GM18858 (cell line): ENCODE measurements at regions not wholly inside any gene's neighbourhood (a gene's known extent, or its start where the extent isn't known, plus 50 kb on each side); places are given as distances from the start of the nearest gene placed in this dataset.
A peak's percentile ranks its signal among the peaks of the same experiment; 100 is the strongest.

ENCODE experiments used
- ATAC-seq: cut with Tn5 transposase; IDR thresholded peaks from one replicate; pipeline ENCODE4 v1.9.1; 2021; ENCODE audit not compliant: unreplicated experiment

GRCh38 chr3:167895684-167896083 is 160.2 kb downstream of the SERPINI1 start:
- ATAC-seq: no peak

GRCh38 chr3:167895178-167895577 is 159.7 kb downstream of the SERPINI1 start:
- no peak for ATAC-seq

- ATAC-seq: no peak
Observed at GRCh38 chr3:167892205-167892604, 156.7 kb downstream of the SERPINI1 start.

DNA sequence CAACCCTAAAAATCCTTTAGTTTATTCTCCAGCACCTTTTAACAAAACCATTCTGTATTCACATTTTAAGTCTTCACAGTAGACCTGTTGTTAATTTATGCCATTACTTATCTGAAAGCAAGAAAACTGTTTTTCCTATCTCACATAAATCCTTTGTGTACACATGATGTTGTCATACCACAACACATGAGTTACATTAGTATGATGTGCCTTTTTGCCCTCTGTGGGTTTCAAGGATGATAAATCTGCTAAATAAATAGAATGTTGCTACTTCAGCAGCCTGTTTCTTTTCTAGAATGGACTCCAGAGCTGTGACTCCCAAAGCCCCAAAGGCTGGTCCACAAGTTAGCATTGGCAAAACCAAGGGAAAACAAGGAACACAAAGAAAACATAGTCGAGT is 151.6 kb downstream of the SERPINI1 start:
- ATAC-seq: no peak

GRCh38 chr3:167886690-167887089 is 151.2 kb downstream of the SERPINI1 start:
- ATAC-seq: no peak

DNA sequence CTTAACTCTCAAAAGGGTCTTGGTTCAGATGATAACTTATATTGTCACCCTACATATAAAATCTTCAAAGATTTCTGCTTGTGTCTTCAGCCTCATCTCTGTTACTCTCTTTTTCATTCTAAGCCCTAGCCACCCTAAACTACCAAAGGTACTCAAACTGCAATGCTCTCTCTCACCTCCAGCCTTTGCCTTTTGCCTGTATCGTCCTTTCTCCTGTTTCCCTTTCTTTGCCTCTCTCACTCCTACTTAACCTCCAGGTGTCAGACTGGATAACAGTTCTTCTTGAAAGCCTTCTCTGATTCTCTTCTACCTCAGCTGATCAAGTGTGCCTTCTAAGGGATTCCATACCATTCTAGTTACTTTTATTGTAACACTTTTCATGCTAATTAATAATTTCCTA is 149.8 kb downstream of the SERPINI1 start:
- no peak for ATAC-seq

- no peak for ATAC-seq
Observed at GRCh38 chr3:167884481-167884880, 149.0 kb downstream of the SERPINI1 start.

GRCh38 chr3:167883452-167883851 is 147.9 kb downstream of the SERPINI1 start:
- no peak for ATAC-seq

DNA sequence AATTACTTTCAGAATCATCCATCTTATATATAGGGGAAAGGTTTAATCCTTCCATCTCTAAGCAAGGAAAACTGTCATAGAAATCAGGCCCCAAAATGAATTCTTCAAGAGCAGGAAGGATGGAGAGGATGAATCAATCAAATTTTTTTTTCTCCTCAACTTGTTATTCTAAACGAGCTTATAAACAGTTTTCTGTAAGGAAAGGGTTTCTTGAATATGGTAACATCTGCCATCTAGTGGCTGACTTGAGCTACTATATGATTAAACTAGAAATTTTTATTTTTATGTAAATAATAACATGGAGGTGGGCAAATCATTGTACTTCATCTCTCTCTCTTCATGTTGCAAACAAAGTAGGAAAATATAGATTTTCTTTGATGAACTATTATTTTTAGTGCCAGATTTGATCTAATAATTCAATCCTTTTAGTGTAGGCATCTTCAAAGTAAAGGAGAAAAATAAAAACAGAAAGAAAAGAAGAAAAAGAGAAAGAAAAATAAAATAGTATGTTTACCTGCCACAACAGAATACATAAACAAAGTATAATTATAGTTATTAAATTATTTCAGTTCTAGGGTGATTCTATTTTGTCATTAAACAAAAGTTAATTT is 146.6 kb downstream of the SERPINI1 start:
- ATAC-seq: peak; percentile 88

DNA sequence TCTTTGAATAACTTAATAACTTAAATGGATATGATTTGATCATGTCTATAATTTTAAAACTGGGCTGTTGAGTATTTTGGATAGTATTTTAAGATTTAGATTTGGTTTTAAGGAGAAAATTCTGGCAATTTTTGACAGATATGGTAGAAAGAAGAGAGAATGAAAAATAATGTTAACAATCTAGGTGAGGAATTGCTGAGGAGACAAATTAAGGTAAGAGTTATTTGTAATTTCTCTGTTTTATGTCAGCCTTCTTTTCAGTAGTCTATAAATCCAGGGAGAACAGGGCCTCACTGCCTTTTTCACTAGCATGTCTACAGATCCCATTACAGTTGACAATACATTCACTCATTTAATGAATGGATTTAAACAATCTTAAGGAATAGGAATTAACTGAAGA is 144.7 kb downstream of the SERPINI1 start:
- ATAC-seq: no peak

- no peak for ATAC-seq
Observed at GRCh38 chr3:167876620-167877281, 141.2 kb downstream of the SERPINI1 start.
